Glutamatergic neuron (in vitro differentiated cells): ENCODE measurements at regions not wholly inside any gene's neighbourhood (a gene's known extent, or its start where the extent isn't known, plus 50 kb on each side); places are given as distances from the start of the nearest gene placed in this dataset.

ENCODE experiments used
- DNase-seq: peaks from one replicate; pipeline ENCODE4 v3.0.0; 2022
- H3K27ac Mint-ChIP-seq: one replicate; pipeline ENCODE4 v1.8.0; 2020; ENCODE audit warnings: mild to moderate bottlenecking, mixed read lengths, inconsistent platforms; ENCODE audit not compliant: unreplicated experiment
- H3K27me3 Mint-ChIP-seq: one replicate; pipeline ENCODE4 v1.8.0; 2020; ENCODE audit warnings: mild to moderate bottlenecking, moderate library complexity, mixed read lengths, inconsistent platforms; ENCODE audit not compliant: unreplicated experiment
- H3K36me3 Mint-ChIP-seq: one replicate; pipeline ENCODE4 v1.8.0; 2020; ENCODE audit warnings: mild to moderate bottlenecking, mixed read lengths, inconsistent platforms; ENCODE audit not compliant: unreplicated experiment
- H3K4me1 Mint-ChIP-seq: one replicate; pipeline ENCODE4 v1.8.0; 2020; ENCODE audit warnings: mild to moderate bottlenecking, low read depth, mixed read lengths, inconsistent platforms; ENCODE audit not compliant: unreplicated experiment
- H3K4me3 Mint-ChIP-seq: one replicate; pipeline ENCODE4 v1.8.0; 2020; ENCODE audit warnings: mild to moderate bottlenecking, mixed read lengths, inconsistent platforms; ENCODE audit not compliant: unreplicated experiment
- H3K9me3 Mint-ChIP-seq: one replicate; pipeline ENCODE4 v1.8.0; 2020; ENCODE audit warnings: mild to moderate bottlenecking, moderate library complexity, mixed read lengths, inconsistent platforms; ENCODE audit not compliant: unreplicated experiment
- CTCF ChIP-seq: fragments of 200-600 bp; sonication (generic); IDR thresholded peaks from one replicate; pipeline ENCODE4 v1.5.0; 2021; ENCODE audit not compliant: partially characterized antibody, unreplicated experiment

- H3K36me3 Mint-ChIP-seq, result no peaks in the 10 kb centered on the region
- H3K4me3 Mint-ChIP-seq, result no peak overlapping the region
- H3K4me1 Mint-ChIP-seq, result no peaks in the 10 kb centered on the region
- no peak for TF ChIP-seq CTCF
- no peaks in the 10 kb centered on the region for H3K27me3 Mint-ChIP-seq
- no peak for DNase-seq
- H3K27ac Mint-ChIP-seq, result no peak overlapping the region
- no peaks in the 10 kb centered on the region for H3K9me3 Mint-ChIP-seq
Observed at GRCh38 chr4:181293014-181293413, 950.2 kb upstream of the TENM3 start.

- H3K27ac Mint-ChIP-seq, result no peak overlapping the region
Observed at GRCh38 chr4:181293541-181293940, 949.7 kb upstream of the TENM3 start.

GRCh38 chr4:181294421-181294820, 948.8 kb upstream of the TENM3 start:
- H3K27ac Mint-ChIP-seq, result no peak overlapping the region
- no peak for DNase-seq
- no peaks in the 10 kb centered on the region for H3K36me3 Mint-ChIP-seq
- H3K9me3 Mint-ChIP-seq, result no peaks in the 10 kb centered on the region
- H3K4me3 Mint-ChIP-seq, result no peak overlapping the region
- no peak for TF ChIP-seq CTCF
- H3K4me1 Mint-ChIP-seq, result no peaks in the 10 kb centered on the region
- H3K27me3 Mint-ChIP-seq, result no peaks in the 10 kb centered on the region

More at GRCh38 chr4:181293541-181293940, 949.7 kb upstream of the TENM3 start:
- no peak for DNase-seq
- no peak for TF ChIP-seq CTCF
- H3K27me3 Mint-ChIP-seq, result no peaks in the 10 kb centered on the region
- no peaks in the 10 kb centered on the region for H3K36me3 Mint-ChIP-seq
- no peak overlapping the region for H3K4me3 Mint-ChIP-seq
- no peaks in the 10 kb centered on the region for H3K4me1 Mint-ChIP-seq
- no peaks in the 10 kb centered on the region for H3K9me3 Mint-ChIP-seq

GRCh38 chr4:181301735-181302710, 941.2 kb upstream of the TENM3 start:
- Mint-ChIP-seq H3K27me3 (no peaks in the 10 kb centered on the region), H3K4me1 (no peaks in the 10 kb centered on the region)

More at GRCh38 chr4:181301735-181302710, 941.2 kb upstream of the TENM3 start:
- DNase-seq, result peak; percentile 66
- peak; percentile 61 for TF ChIP-seq CTCF
- peak overlapping the region; percentile 49 for H3K27ac Mint-ChIP-seq
- no peaks in the 10 kb centered on the region for H3K36me3 Mint-ChIP-seq
- no peaks in the 10 kb centered on the region for H3K9me3 Mint-ChIP-seq
- H3K4me3 Mint-ChIP-seq, result no peak overlapping the region
